SK-N-SH (cell line): ENCODE measurements at regions not wholly inside any gene's neighbourhood (a gene's known extent, or its start where the extent isn't known, plus 50 kb on each side); places are given as distances from the start of the nearest gene placed in this dataset.

ENCODE experiments used
- MAX ChIP-seq: IDR thresholded peaks from 2 replicates; pipeline ENCODE4 v1.4.0; 2012; ENCODE audit warnings: low read depth
- NRF1 ChIP-seq: IDR thresholded peaks from 2 replicates; pipeline ENCODE4 v1.6.1; 2012; ENCODE audit warnings: low read depth, mild to moderate bottlenecking, low read length
- TEAD4 ChIP-seq: IDR thresholded peaks from 2 replicates; pipeline ENCODE4 v1.4.0; 2012; ENCODE audit warnings: mild to moderate bottlenecking, borderline replicate concordance; ENCODE audit not compliant: insufficient read depth
- TF ChIP-seq, protein P1 (sequence below): fragments of 200-600 bp; sonication (generic); IDR thresholded peaks from 2 replicates; pipeline ENCODE4 v1.6.1; 2017; ENCODE audit warnings: antibody characterized with exemption, mild to moderate bottlenecking, moderate library complexity

- TF ChIP-seq, protein P1, sequence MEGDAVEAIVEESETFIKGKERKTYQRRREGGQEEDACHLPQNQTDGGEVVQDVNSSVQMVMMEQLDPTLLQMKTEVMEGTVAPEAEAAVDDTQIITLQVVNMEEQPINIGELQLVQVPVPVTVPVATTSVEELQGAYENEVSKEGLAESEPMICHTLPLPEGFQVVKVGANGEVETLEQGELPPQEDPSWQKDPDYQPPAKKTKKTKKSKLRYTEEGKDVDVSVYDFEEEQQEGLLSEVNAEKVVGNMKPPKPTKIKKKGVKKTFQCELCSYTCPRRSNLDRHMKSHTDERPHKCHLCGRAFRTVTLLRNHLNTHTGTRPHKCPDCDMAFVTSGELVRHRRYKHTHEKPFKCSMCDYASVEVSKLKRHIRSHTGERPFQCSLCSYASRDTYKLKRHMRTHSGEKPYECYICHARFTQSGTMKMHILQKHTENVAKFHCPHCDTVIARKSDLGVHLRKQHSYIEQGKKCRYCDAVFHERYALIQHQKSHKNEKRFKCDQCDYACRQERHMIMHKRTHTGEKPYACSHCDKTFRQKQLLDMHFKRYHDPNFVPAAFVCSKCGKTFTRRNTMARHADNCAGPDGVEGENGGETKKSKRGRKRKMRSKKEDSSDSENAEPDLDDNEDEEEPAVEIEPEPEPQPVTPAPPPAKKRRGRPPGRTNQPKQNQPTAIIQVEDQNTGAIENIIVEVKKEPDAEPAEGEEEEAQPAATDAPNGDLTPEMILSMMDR: no peak
- TF ChIP-seq TEAD4 (no peak), MAX (no peak), NRF1 (no peak)
These were observed 299.4 kb upstream of the NRSN1 start for GRCh38 chr6:23826572-23826971.
